Activated naive CD4-positive, alpha-beta T cell treated with anti-CD3 and anti-CD28 coated beads for 36 hours (primary cell): ENCODE measurements at regions not wholly inside any gene's neighbourhood (a gene's known extent, or its start where the extent isn't known, plus 50 kb on each side); places are given as distances from the start of the nearest gene placed in this dataset.

Experiments
- CTCF ChIA-PET: fragments of 350-600 bp; sonication (Branson Sonifier 250); formaldehyde crosslinking; loops from one replicate; lab custom pipeline; 2021; ENCODE audit warnings: antibody characterized with exemption; lab: Charles Lee
- DNase-seq: peaks from one replicate; pipeline ENCODE4 v3.0.0-alpha.2; 2020
- H3K27ac Mint-ChIP-seq: one replicate; pipeline ENCODE4 v1.8.0; 2021; ENCODE audit warnings: mild to moderate bottlenecking, mixed read lengths
- H3K27me3 Mint-ChIP-seq: one replicate; pipeline ENCODE4 v1.8.0; 2021; ENCODE audit warnings: low read depth, mixed read lengths
- H3K36me3 Mint-ChIP-seq: one replicate; pipeline ENCODE4 v1.8.0; 2021; ENCODE audit warnings: low read depth, mixed read lengths
- H3K4me1 Mint-ChIP-seq: one replicate; pipeline ENCODE4 v1.8.0; 2021; ENCODE audit warnings: low read depth, mixed read lengths
- H3K4me3 Mint-ChIP-seq: one replicate; pipeline ENCODE4 v1.8.0; 2021; ENCODE audit warnings: mild to moderate bottlenecking, moderate library complexity, mixed read lengths
- H3K9me3 Mint-ChIP-seq: one replicate; pipeline ENCODE4 v1.8.0; 2021; ENCODE audit warnings: mixed read lengths
- intact Hi-C: fragments of 100-400 bp; cut with micrococcal nuclease; formaldehyde crosslinking; loops from one replicate; pipeline ENCODE4 v1.15.1; 2023

GRCh38 chr9:97801180-97801579 is 51.8 kb upstream of the FOXE1 start:
- intact Hi-C loops = loop anchor here (5.0 to 10.0 kb wide), 2 partner anchors 101 to 254 kb away; partner anchors contain the start of gene NANS
- Mint-ChIP-seq H3K4me1 (peaks cover 8% of the 10 kb centered on the region), H3K36me3 (no peaks in the 10 kb centered on the region), H3K4me3 (no peak overlapping the region), H3K27ac (no peak overlapping the region), H3K9me3 (no peaks in the 10 kb centered on the region), H3K27me3 (peaks cover 13% of the 10 kb centered on the region)
- CTCF ChIA-PET = no interaction called here
- DNase-seq = no peak

- no peaks in the 10 kb centered on the region for H3K9me3 Mint-ChIP-seq
- H3K4me1 Mint-ChIP-seq = peaks cover 8% of the 10 kb centered on the region
- CTCF ChIA-PET = interaction anchor here (0.7 kb wide), 2 partner anchors 98 to 105 kb away, joined by 3 to 4 read pairs; no protein-coding TSS in a partner anchor
- no peak overlapping the region for H3K27ac Mint-ChIP-seq
- intact Hi-C loops = loop anchor here (2.0 to 10.0 kb wide), 3 partner anchors 51 to 253 kb away; partner anchors contain the start of genes FOXE1 and NANS
- no peaks in the 10 kb centered on the region for H3K36me3 Mint-ChIP-seq
- H3K4me3 Mint-ChIP-seq = peak overlapping the region; percentile 19
- no peak for DNase-seq
- H3K27me3 Mint-ChIP-seq = peaks cover 13% of the 10 kb centered on the region
Observed at GRCh38 chr9:97802276-97802675, 50.8 kb upstream of the FOXE1 start.

- peaks cover 15% of the 10 kb centered on the region for H3K27me3 Mint-ChIP-seq
- H3K4me3 Mint-ChIP-seq = peak overlapping the region; percentile 77
- CTCF ChIA-PET = interaction anchor here (0.7 kb wide), 3 partner anchors 97 to 106 kb away, joined by 3 to 4 read pairs (median 3); no protein-coding TSS in a partner anchor
- H3K27ac Mint-ChIP-seq = no peak overlapping the region
- H3K4me1 Mint-ChIP-seq = peaks cover 8% of the 10 kb centered on the region
- no peaks in the 10 kb centered on the region for H3K9me3 Mint-ChIP-seq
- DNase-seq = peak; percentile 72
- no peaks in the 10 kb centered on the region for H3K36me3 Mint-ChIP-seq
- intact Hi-C loops = loop anchor here (1.0 to 10.0 kb wide), 5 partner anchors 49 to 251 kb away; partner anchors contain the start of genes FOXE1, NANS, NCBP1 and TSTD2
Observed at GRCh38 chr9:97803167-97804058, 49.6 kb upstream of the FOXE1 start.
